ENCODE measurements at regions not wholly inside any gene's neighbourhood (a gene's known extent, or its start where the extent isn't known, plus 50 kb on each side); places are given as distances from the start of the nearest gene placed in this dataset.

DNA sequence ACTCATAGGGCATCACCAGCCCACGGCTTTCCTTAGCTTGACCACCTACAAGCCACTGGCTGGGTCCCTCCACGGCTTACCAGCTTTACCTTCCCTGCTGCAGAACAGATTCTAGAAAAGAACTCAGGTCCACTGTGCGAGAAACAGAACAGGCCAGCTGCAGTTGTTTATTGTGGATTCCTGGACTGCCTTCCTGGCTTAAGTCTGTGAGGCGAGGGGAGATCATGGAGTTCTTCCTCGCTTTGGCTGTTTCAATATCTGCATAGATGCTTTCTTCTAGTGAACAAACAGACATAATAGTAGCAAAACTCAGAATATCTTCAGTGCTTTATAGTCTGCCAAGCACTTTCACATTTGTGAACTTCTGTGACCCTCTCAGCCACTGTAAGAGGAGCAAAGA is 162.9 kb upstream of the HABP2 start:
- TF ChIP-seq, protein P1, sequence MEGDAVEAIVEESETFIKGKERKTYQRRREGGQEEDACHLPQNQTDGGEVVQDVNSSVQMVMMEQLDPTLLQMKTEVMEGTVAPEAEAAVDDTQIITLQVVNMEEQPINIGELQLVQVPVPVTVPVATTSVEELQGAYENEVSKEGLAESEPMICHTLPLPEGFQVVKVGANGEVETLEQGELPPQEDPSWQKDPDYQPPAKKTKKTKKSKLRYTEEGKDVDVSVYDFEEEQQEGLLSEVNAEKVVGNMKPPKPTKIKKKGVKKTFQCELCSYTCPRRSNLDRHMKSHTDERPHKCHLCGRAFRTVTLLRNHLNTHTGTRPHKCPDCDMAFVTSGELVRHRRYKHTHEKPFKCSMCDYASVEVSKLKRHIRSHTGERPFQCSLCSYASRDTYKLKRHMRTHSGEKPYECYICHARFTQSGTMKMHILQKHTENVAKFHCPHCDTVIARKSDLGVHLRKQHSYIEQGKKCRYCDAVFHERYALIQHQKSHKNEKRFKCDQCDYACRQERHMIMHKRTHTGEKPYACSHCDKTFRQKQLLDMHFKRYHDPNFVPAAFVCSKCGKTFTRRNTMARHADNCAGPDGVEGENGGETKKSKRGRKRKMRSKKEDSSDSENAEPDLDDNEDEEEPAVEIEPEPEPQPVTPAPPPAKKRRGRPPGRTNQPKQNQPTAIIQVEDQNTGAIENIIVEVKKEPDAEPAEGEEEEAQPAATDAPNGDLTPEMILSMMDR (IDR thresholded peaks at IDR 0.05): no peak
- TF ChIP-seq POLR2A (IDR thresholded peaks at IDR 0.05): no peak

Data from body of pancreas (tissue), 4 donors.